ENCODE measurements at regions not wholly inside any gene's neighbourhood (a gene's known extent, or its start where the extent isn't known, plus 50 kb on each side); places are given as distances from the start of the nearest gene placed in this dataset.

GRCh38 chr1:221576268-221576667, 165.6 kb downstream of the DUSP10 start:
- TF ChIP-seq CTCF (conservative IDR thresholded peaks at IDR 0.05) (no peak), ZFX (IDR thresholded peaks at IDR 0.05) (no peak)
